Astrocyte of the cerebellum (primary cell): ENCODE measurements at regions not wholly inside any gene's neighbourhood (a gene's known extent, or its start where the extent isn't known, plus 50 kb on each side); places are given as distances from the start of the nearest gene placed in this dataset.

Experiments used
- DNase-seq: peaks from one replicate; pipeline ENCODE4 v3.0.0-alpha.2; 2011; ENCODE audit warnings: low read depth
- H3K4me3 ChIP-seq: 2 replicates; pipeline ENCODE4 v1.5.1; 2011; ENCODE audit warnings: mild to moderate bottlenecking, low read depth, low read length, moderate library complexity
- in situ Hi-C: cut with HindIII; loops from 2 replicates; pipeline ENCODE4 v1.10.0; 2017; ENCODE audit warnings: low sequenced_read_pairs
- TF ChIP-seq, protein P1 (sequence below): IDR thresholded peaks from 2 replicates; pipeline ENCODE4 v1.5.1; 2012; ENCODE audit warnings: low read length, low read depth, moderate library complexity, mild to moderate bottlenecking; ENCODE audit errors: missing control alignments

DNA sequence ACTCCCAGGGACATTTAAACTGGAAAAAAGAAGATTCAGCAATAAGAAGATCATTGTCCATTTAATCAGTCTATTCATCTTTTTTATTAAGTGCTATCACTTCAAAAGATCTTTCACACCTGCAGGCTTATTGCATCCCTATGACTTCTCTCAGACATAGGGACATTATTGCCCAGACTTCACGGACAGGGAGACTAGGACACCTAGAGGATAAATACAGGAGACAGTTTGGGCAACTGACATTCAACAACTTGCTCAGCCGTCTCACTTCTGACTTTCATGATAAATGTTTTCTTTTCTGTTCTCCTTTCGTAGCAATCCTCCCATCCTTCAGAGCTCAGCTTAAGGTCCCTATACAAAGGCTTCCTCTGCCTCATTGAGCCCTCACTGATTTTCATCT lies 84.3 kb downstream of the TMEM30B start:
- TF ChIP-seq, protein P1, sequence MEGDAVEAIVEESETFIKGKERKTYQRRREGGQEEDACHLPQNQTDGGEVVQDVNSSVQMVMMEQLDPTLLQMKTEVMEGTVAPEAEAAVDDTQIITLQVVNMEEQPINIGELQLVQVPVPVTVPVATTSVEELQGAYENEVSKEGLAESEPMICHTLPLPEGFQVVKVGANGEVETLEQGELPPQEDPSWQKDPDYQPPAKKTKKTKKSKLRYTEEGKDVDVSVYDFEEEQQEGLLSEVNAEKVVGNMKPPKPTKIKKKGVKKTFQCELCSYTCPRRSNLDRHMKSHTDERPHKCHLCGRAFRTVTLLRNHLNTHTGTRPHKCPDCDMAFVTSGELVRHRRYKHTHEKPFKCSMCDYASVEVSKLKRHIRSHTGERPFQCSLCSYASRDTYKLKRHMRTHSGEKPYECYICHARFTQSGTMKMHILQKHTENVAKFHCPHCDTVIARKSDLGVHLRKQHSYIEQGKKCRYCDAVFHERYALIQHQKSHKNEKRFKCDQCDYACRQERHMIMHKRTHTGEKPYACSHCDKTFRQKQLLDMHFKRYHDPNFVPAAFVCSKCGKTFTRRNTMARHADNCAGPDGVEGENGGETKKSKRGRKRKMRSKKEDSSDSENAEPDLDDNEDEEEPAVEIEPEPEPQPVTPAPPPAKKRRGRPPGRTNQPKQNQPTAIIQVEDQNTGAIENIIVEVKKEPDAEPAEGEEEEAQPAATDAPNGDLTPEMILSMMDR: no peak
- in situ Hi-C loops: no loop called here
- no peak for DNase-seq
- no peak overlapping the region for H3K4me3 ChIP-seq

DNA sequence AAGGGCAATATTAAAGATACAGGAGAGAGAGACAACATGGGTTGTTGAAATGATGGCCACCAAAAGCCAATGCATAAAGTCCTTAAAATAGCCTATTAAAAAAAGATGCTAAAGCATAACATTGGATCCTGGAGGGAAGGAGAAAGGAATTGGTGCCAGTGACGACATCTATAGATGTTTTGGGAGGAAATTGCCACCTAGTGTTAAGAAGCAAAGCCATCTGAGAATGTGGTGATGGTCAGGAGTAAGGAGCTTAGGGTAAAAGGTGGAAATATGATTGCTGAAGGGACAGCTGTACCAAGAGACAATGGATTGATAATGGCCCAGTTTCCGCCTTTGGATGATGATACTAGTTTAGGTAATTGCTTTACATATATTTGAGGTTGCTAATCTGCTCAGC lies 85.1 kb downstream of the TMEM30B start:
- in situ Hi-C loops: no loop called here
- no peak overlapping the region for H3K4me3 ChIP-seq
- DNase-seq: no peak
- TF ChIP-seq, protein P1: no peak

DNA sequence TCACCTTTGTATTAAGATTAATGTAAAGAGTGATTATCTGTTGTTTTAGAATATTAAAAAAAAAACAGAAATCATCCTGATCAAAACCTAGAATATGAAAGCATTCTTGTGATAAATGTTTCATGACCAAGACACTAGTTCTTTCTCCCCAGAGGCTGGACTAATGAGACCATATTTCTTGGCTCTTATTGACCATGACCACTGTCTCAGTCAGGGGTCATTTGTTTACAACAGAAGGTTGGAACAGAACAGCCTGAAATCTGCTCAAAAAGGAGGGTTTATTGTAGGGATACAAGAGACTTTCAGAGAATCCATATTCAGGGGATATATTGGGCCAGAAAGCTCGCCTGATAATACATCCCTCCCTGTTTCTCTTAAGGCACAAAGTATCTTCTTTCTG lies 87.7 kb downstream of the TMEM30B start:
- H3K4me3 ChIP-seq: no peak overlapping the region
- DNase-seq: no peak
- TF ChIP-seq, protein P1: no peak
- in situ Hi-C loops: no loop called here

DNA sequence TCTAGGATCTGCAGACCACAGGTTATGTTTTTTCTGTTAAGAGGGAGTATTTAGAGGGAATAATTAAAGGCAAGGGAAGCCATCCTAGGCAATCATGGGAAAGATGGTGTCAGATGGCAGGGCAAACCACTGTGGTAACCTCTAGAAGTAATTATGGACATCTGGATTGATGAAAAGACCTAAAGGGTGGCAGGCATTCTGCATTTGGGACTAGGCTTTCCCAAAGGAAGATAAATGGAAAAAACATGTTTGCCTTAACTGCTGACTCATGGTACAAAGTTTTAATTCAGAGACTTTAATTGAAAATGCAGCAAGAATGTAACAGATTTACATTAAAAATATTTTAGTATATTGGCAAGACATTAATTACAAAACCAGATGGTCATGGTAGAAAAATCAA lies 88.1 kb downstream of the TMEM30B start:
- in situ Hi-C loops: no loop called here
- no peak for DNase-seq
- TF ChIP-seq, protein P1: no peak
- no peak overlapping the region for H3K4me3 ChIP-seq

DNA sequence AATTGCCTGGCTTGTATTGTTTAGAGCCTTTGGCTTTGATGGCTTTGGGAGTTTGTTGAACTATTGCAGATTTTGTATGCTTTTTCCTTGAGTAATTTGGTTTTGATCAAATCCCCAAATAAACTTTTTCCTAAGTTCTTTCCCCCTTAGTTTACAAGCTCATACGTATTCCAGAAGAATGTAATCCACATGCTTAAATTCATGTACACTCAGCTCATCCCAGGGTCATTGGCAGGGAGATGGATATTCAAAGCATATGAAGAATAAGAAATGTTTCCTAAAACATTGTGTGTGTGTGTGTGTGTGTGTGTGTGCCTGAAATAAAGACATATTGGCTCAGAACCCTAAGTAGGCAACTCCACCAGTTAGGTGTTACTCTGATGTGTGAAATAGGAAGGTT lies 89.4 kb downstream of the TMEM30B start:
- DNase-seq: no peak
- in situ Hi-C loops: no loop called here
- TF ChIP-seq, protein P1: no peak
- no peak overlapping the region for H3K4me3 ChIP-seq

DNA sequence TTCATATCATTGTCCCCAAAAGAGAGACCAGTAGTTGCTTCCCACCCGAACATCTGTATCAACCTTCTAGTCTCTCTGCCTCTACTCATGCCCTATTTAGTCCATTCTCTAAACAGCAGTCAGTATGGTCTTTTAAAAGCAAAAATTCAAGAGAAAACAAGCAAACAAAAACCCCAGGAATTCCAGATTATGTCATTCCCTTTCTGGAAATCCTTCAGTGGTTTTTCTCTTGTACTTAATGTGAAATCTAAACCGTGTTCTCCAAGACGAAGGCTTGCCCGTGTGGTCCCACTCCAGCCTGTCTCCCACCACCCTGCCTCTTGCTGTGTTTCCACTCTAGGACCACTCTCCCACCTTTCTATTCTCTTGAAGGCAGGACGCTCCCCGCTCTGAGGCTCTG lies 90.8 kb downstream of the TMEM30B start:
- in situ Hi-C loops: no loop called here
- no peak overlapping the region for H3K4me3 ChIP-seq
- TF ChIP-seq, protein P1: no peak

More for the DNA sequence above, 90.8 kb downstream of the TMEM30B start:
- no peak for DNase-seq
